Astrocyte (in vitro differentiated cells and primary cell): ENCODE measurements at regions not wholly inside any gene's neighbourhood (a gene's known extent, or its start where the extent isn't known, plus 50 kb on each side); places are given as distances from the start of the nearest gene placed in this dataset.

ENCODE experiments used
- DNase-seq: peaks from one replicate; pipeline ENCODE4 v3.0.0-alpha.2; 2010; ENCODE audit warnings: low read depth
- FAIRE-seq: peaks from 2 replicates; lab custom pipeline; 2011; peaks lifted over from hg19 to GRCh38; lab: Jason Lieb, UNC
- H2AFZ ChIP-seq: 2 replicates; pipeline ENCODE4 v1.6.0; 2012; ENCODE audit warnings: low read depth, low read length, inconsistent platforms
- H3K27ac ChIP-seq: 2 replicates; pipeline ENCODE4 v1.5.1; 2011; ENCODE audit warnings: low read depth, low read length, inconsistent platforms
- H3K27me3 ChIP-seq: 2 replicates; pipeline ENCODE4 v1.6.0; 2011; ENCODE audit warnings: low read length, inconsistent platforms; ENCODE audit not compliant: insufficient read depth
- H3K36me3 ChIP-seq: 2 replicates; pipeline ENCODE4 v1.5.1; 2011; ENCODE audit warnings: low read length, inconsistent platforms; ENCODE audit not compliant: insufficient read depth
- H3K4me1 ChIP-seq: 2 replicates; pipeline ENCODE4 v1.5.1; 2011; ENCODE audit warnings: low read length, inconsistent platforms; ENCODE audit not compliant: insufficient read depth
- H3K4me2 ChIP-seq: 2 replicates; pipeline ENCODE4 v1.6.0; 2012; ENCODE audit warnings: low read length, inconsistent platforms
- H3K4me3 ChIP-seq: 2 replicates; pipeline ENCODE4 v1.5.1; 2011; ENCODE audit warnings: low read depth, mild to moderate bottlenecking, low read length, inconsistent platforms; ENCODE audit not compliant: insufficient read depth
- H3K79me2 ChIP-seq: 2 replicates; pipeline ENCODE4 v1.6.0; 2012; ENCODE audit warnings: mild to moderate bottlenecking, low read length, inconsistent platforms; ENCODE audit not compliant: insufficient read depth
- H3K9ac ChIP-seq: 2 replicates; pipeline ENCODE4 v1.6.0; 2012; ENCODE audit warnings: mild to moderate bottlenecking, low read length, inconsistent platforms
- H3K9me3 ChIP-seq: 2 replicates; pipeline ENCODE4 v1.5.1; 2012; ENCODE audit warnings: low read depth, mild to moderate bottlenecking, low read length, inconsistent platforms; ENCODE audit not compliant: insufficient read depth
- H4K20me1 ChIP-seq: 2 replicates; pipeline ENCODE4 v1.6.0; 2012; ENCODE audit warnings: low read length, inconsistent platforms; ENCODE audit not compliant: insufficient read depth
- H3K27ac Mint-ChIP-seq: one replicate; pipeline ENCODE4 v1.8.0; 2021; ENCODE audit warnings: mild to moderate bottlenecking, mixed read lengths; ENCODE audit not compliant: unreplicated experiment
- H3K27me3 Mint-ChIP-seq: one replicate; pipeline ENCODE4 v1.8.0; 2021; ENCODE audit warnings: low read depth, mixed read lengths; ENCODE audit not compliant: unreplicated experiment
- H3K36me3 Mint-ChIP-seq: one replicate; pipeline ENCODE4 v1.8.0; 2021; ENCODE audit warnings: low read depth, mixed read lengths; ENCODE audit not compliant: unreplicated experiment
- H3K4me1 Mint-ChIP-seq: one replicate; pipeline ENCODE4 v1.8.0; 2021; ENCODE audit warnings: low read depth, mixed read lengths; ENCODE audit not compliant: unreplicated experiment
- H3K4me3 Mint-ChIP-seq: one replicate; pipeline ENCODE4 v1.8.0; 2021; ENCODE audit warnings: mild to moderate bottlenecking, moderate library complexity, mixed read lengths; ENCODE audit not compliant: unreplicated experiment
- H3K9me3 Mint-ChIP-seq: one replicate; pipeline ENCODE4 v1.8.0; 2021; ENCODE audit warnings: mild to moderate bottlenecking, mixed read lengths; ENCODE audit not compliant: unreplicated experiment
- EZH2 ChIP-seq: IDR thresholded peaks from 2 replicates; pipeline ENCODE4 v1.6.1; 2012; ENCODE audit warnings: mild to moderate bottlenecking, low read length, inconsistent platforms; ENCODE audit not compliant: insufficient read depth
- TF ChIP-seq, protein P1 (sequence below): IDR thresholded peaks from 2 replicates; pipeline ENCODE4 v1.5.1; 2011; ENCODE audit warnings: low read depth, mild to moderate bottlenecking, inconsistent platforms, low read length, moderate library complexity; ENCODE audit not compliant: insufficient read depth

- no peak overlapping the region for H2AFZ ChIP-seq
- Mint-ChIP-seq H3K4me3 (no peak overlapping the region), H3K36me3 (no peaks in the 10 kb centered on the region), H3K9me3 (peaks cover 2% of the 10 kb centered on the region), H3K27ac (no peak overlapping the region), H3K27me3 (peaks cover 3% of the 10 kb centered on the region), H3K4me1 (no peaks in the 10 kb centered on the region)
- H3K4me2 ChIP-seq, result no peak overlapping the region
- DNase-seq, result no peak
- H3K9ac ChIP-seq, result no peak overlapping the region
- no peak overlapping the region for H3K4me3 ChIP-seq
- FAIRE-seq, result no peak
- no peaks in the 10 kb centered on the region for H3K4me1 ChIP-seq
- TF ChIP-seq EZH2, result no peak
- TF ChIP-seq, protein P1, sequence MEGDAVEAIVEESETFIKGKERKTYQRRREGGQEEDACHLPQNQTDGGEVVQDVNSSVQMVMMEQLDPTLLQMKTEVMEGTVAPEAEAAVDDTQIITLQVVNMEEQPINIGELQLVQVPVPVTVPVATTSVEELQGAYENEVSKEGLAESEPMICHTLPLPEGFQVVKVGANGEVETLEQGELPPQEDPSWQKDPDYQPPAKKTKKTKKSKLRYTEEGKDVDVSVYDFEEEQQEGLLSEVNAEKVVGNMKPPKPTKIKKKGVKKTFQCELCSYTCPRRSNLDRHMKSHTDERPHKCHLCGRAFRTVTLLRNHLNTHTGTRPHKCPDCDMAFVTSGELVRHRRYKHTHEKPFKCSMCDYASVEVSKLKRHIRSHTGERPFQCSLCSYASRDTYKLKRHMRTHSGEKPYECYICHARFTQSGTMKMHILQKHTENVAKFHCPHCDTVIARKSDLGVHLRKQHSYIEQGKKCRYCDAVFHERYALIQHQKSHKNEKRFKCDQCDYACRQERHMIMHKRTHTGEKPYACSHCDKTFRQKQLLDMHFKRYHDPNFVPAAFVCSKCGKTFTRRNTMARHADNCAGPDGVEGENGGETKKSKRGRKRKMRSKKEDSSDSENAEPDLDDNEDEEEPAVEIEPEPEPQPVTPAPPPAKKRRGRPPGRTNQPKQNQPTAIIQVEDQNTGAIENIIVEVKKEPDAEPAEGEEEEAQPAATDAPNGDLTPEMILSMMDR, result no peak
- H3K27me3 ChIP-seq, result no peaks in the 10 kb centered on the region
- H3K9me3 ChIP-seq, result no peaks in the 10 kb centered on the region
- H3K36me3 ChIP-seq, result no peaks in the 10 kb centered on the region
- H3K79me2 ChIP-seq, result no peaks in the 10 kb centered on the region
- H3K27ac ChIP-seq, result no peak overlapping the region
- H4K20me1 ChIP-seq, result no peaks in the 10 kb centered on the region
Observed at GRCh38 chrX:69237236-69237635, 72.0 kb upstream of the PJA1 start.

- Histone ChIP-seq H3K4me2 (no peak overlapping the region), H4K20me1 (no peaks in the 10 kb centered on the region), H3K9me3 (no peaks in the 10 kb centered on the region), H3K9ac (no peak overlapping the region), H3K4me1 (no peaks in the 10 kb centered on the region), H2AFZ (no peak overlapping the region), H3K27ac (no peak overlapping the region), H3K36me3 (no peaks in the 10 kb centered on the region), H3K79me2 (no peaks in the 10 kb centered on the region), H3K4me3 (no peak overlapping the region), H3K27me3 (no peaks in the 10 kb centered on the region)
- no peaks in the 10 kb centered on the region for H3K4me1 Mint-ChIP-seq
- no peaks in the 10 kb centered on the region for H3K27me3 Mint-ChIP-seq
- peaks cover 2% of the 10 kb centered on the region for H3K9me3 Mint-ChIP-seq
- DNase-seq (no peak), FAIRE-seq (no peak)
- H3K36me3 Mint-ChIP-seq, result no peaks in the 10 kb centered on the region
- no peak overlapping the region for H3K27ac Mint-ChIP-seq
- H3K4me3 Mint-ChIP-seq, result no peak overlapping the region
- TF ChIP-seq, protein P1, result no peak
- no peak for TF ChIP-seq EZH2
Observed at GRCh38 chrX:69236641-69237040, 71.4 kb upstream of the PJA1 start.

GRCh38 chrX:69234624-69235023, 69.4 kb upstream of the PJA1 start:
- H3K27ac ChIP-seq, result no peak overlapping the region
- DNase-seq (no peak), FAIRE-seq (peak; percentile 64)
- H4K20me1 ChIP-seq, result no peaks in the 10 kb centered on the region
- peaks cover 1% of the 10 kb centered on the region for H3K4me1 ChIP-seq
- no peaks in the 10 kb centered on the region for H3K9me3 ChIP-seq
- Mint-ChIP-seq H3K27ac (no peak overlapping the region), H3K27me3 (peaks cover 4% of the 10 kb centered on the region), H3K9me3 (no peaks in the 10 kb centered on the region), H3K36me3 (no peaks in the 10 kb centered on the region), H3K4me1 (peaks cover 2% of the 10 kb centered on the region), H3K4me3 (no peak overlapping the region)
- H3K79me2 ChIP-seq, result no peaks in the 10 kb centered on the region
- no peak overlapping the region for H3K4me2 ChIP-seq
- no peaks in the 10 kb centered on the region for H3K36me3 ChIP-seq
- no peak overlapping the region for H2AFZ ChIP-seq
- TF ChIP-seq EZH2, result no peak
- TF ChIP-seq, protein P1, result no peak
- H3K27me3 ChIP-seq, result no peaks in the 10 kb centered on the region
- no peak overlapping the region for H3K9ac ChIP-seq
- no peak overlapping the region for H3K4me3 ChIP-seq
